ENCODE measurements at regions not wholly inside any gene's neighbourhood (a gene's known extent, or its start where the extent isn't known, plus 50 kb on each side); places are given as distances from the start of the nearest gene placed in this dataset.
"Not testable (repeated sequence)": the region's sequence is repeated elsewhere in the genome, so short reads cannot be mapped to it uniquely, and the experiment has no call there.

- DNase-seq: no peak
These were observed 99.5 kb upstream of the KLHL13 start for GRCh38 chrX:118216087-118216486.

- no peak for DNase-seq
These were observed 99.9 kb upstream of the KLHL13 start for GRCh38 chrX:118216509-118216908.

GRCh38 chrX:118218079-118218478 lies 101.5 kb upstream of the KLHL13 start:
- DNase-seq: no peak

- DNase-seq: no peak
These were observed 102.3 kb upstream of the KLHL13 start for GRCh38 chrX:118218940-118219339.

- no peak for DNase-seq
These were observed 103.3 kb upstream of the KLHL13 start for GRCh38 chrX:118219866-118220265.

- DNase-seq: no peak
These were observed 103.9 kb upstream of the KLHL13 start for GRCh38 chrX:118220509-118220908.

- DNase-seq: no peak
These were observed 104.7 kb upstream of the KLHL13 start for GRCh38 chrX:118221270-118221669.

- DNase-seq: no peak
These were observed 105.1 kb upstream of the KLHL13 start for GRCh38 chrX:118221733-118222132.

- DNase-seq: no peak
These were observed 105.8 kb upstream of the KLHL13 start for GRCh38 chrX:118222421-118222820.

GRCh38 chrX:118225711-118226428 lies 109.3 kb upstream of the KLHL13 start:
- DNase-seq: no peak

- DNase-seq: no peak
These were observed 111.4 kb upstream of the KLHL13 start for GRCh38 chrX:118228041-118228440.

- DNase-seq: no peak
These were observed 111.8 kb upstream of the KLHL13 start for GRCh38 chrX:118228456-118228855.

- no peak for DNase-seq
These were observed 114.4 kb upstream of the WDR44 start for GRCh38 chrX:118231464-118231863.

GRCh38 chrX:118239178-118239870 lies 106.6 kb upstream of the WDR44 start:
- no peak for DNase-seq

- no peak for DNase-seq
These were observed 105.8 kb upstream of the WDR44 start for GRCh38 chrX:118239913-118240698.

GRCh38 chrX:118246961-118247360 lies 98.9 kb upstream of the WDR44 start:
- not testable (repeated sequence) for DNase-seq

- no peak for DNase-seq
These were observed 96.8 kb upstream of the WDR44 start for GRCh38 chrX:118249146-118249545.

- no peak for DNase-seq
These were observed 95.5 kb upstream of the WDR44 start for GRCh38 chrX:118250445-118250844.

- DNase-seq: no peak
These were observed 94.6 kb upstream of the WDR44 start for GRCh38 chrX:118251271-118251670.

GRCh38 chrX:118252967-118253366 lies 92.9 kb upstream of the WDR44 start:
- no peak for DNase-seq

- DNase-seq: peak; percentile 65
These were observed 91.3 kb upstream of the WDR44 start for GRCh38 chrX:118254611-118255010.

- DNase-seq: no peak
These were observed 90.0 kb upstream of the WDR44 start for GRCh38 chrX:118255921-118256320.

GRCh38 chrX:118257781-118258180 lies 88.1 kb upstream of the WDR44 start:
- no peak for DNase-seq

- no peak for DNase-seq
These were observed 86.7 kb upstream of the WDR44 start for GRCh38 chrX:118259213-118259612.

All from stimulated activated CD8-positive, alpha-beta memory T cell treated with anti-CD3 and anti-CD28 coated beads, Interleukin-4, amount 100 ng/mL, for 48 hours (primary cell).